B cell (primary cell): ENCODE measurements at regions not wholly inside any gene's neighbourhood (a gene's known extent, or its start where the extent isn't known, plus 50 kb on each side); places are given as distances from the start of the nearest gene placed in this dataset.

Experiments
- CTCF ChIP-seq: fragments of 200-600 bp; IDR thresholded peaks from one replicate; pipeline ENCODE4 v1.8.0; 2022; ENCODE audit warnings: antibody characterized with exemption, mild to moderate bottlenecking
- EZH2 ChIP-seq: IDR thresholded peaks from 2 replicates; pipeline ENCODE4 v1.6.1; 2012; ENCODE audit warnings: borderline replicate concordance, low read depth, mild to moderate bottlenecking, moderate library complexity, low read length; ENCODE audit not compliant: insufficient read depth, poor library complexity, severe bottlenecking

- TF ChIP-seq CTCF (no peak), EZH2 (no peak)
These were observed 327.0 kb upstream of the TNC start for GRCh38 chr9:115444959-115445358.
